ENCODE measurements at regions not wholly inside any gene's neighbourhood (a gene's known extent, or its start where the extent isn't known, plus 50 kb on each side); places are given as distances from the start of the nearest gene placed in this dataset.
"Not testable (repeated sequence)": the region's sequence is repeated elsewhere in the genome, so short reads cannot be mapped to it uniquely, and the experiment has no call there.

DNA sequence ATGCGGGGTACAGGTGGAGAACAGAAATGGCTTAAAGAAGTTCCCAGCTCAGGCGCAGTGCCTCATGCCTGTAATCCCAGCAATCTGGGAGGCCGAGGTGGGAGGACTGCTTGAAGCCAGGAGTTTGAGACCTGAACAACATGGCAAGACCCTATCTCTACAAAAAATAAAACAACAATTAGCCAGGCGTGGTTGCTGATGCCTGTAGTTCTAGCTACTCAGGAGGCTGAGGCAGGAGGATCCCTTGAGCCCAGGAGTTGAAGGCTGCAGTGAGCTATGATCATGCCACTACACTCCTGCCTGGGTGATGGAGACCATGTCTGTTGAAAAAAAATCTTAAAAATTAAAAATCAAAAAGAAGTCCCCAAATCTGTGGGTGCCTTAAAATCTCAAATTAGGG is 228.3 kb upstream of the WSB1 start:
- DNase-seq (ENCODE audit: low read depth), result no peak

DNA sequence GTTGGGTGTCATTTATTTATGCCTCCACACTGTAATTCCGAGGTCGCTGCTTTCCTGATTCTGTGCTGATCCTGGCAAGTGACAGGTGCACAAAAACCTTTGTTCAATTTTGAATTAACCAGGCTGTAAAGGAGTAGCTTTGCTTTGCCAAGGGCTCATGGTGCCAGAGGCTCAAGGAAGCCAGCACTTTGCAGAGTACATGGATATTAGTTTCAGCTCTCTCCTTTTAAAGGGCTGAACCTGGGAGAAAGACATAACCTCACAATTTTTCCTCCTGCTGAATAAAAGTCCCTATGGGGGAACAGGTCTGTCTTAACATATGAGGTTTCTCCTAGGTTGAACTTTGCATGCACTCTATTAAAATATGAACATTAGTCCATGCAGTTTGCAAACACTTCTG is 227.6 kb upstream of the WSB1 start:
- DNase-seq (ENCODE audit: low read depth), result no peak

DNA sequence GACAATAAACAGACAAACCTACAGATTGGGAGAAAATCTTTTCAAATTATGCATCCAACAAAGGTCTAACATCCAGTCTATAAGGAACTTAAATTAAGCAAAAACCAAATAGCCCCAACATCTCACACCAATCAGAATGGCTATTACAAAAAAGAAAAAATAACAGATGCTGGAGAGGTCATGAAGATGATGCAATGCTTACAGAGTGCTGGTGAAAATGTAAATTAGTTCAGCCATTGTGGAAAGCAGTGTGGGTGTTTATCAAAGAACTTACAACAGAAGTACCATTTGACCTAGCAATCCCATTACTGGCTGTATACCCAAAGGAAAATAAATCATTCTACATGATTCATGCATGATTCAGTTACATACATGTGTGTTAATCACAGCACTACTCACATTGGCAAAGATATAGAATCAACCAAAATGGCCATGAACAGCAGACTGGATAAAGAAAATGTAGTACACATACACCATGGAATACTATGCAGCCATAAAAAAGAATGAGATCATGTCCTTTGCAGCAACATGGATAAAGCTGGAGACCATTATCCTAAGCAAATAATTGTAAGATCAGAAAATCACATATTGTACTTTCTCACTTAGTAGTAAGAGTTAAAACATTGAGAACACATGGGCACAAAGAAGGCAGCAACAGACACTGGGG is 223.9 kb upstream of the WSB1 start:
- DNase-seq (ENCODE audit: low read depth), result no peak

DNA sequence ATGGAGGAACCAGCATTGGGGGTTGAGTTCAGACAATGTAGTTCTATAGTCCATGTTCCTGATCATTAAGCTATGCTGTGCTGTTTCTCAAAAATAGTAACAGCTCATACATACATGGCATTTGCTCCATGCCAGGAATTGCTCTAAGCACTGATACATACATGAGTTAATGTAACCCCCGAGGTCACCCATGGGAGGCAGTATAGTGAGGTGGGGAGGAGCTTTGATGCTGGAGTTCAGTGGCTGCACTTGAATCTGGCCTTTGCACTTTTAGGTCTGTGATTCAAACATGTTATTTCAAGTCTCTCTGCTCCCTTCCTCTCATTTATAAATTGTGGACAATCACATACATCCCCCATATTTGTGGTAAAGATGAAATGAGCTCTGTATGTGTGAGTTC is 223.1 kb upstream of the WSB1 start:
- no peak for DNase-seq (ENCODE audit: low read depth)

DNA sequence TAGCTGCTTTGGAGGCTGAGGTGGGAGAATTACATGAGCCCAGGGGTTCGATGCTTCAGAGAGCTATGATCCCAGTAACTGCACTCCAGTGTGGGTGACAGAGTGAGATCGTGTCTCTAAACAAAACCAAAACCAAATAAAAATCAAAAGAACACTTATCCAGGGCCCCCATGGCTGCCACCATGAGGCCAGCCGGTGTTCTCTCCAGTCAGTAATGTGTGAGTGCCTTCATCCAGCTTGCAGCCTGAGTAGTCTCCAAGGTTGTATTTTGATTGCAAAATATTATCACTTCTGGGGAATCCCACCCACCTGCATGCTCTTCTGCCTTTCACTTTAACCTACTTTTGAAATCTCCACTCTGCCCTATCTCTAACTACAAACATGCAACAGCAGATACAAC is 221.0 kb upstream of the WSB1 start:
- DNase-seq (ENCODE audit: low read depth), result no peak

DNA sequence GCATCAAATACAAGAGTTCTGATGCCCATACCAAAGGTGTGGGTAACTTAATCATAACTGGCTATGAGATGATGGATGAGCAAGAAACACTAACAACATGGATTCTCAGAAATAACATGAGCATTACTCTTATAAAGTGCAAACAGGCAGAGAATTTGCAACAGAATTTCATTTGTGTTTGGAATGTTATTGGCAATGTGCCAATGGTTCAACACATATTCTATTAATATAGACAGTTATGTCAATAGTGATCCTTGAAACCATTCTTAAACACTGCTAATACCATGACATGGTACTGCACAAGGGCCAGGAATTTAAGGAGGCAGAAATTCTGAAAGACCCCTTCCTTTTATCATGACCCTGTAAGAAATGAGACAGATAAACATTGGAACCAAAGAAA is 217.1 kb upstream of the WSB1 start:
- no peak for DNase-seq (ENCODE audit: low read depth)

DNA sequence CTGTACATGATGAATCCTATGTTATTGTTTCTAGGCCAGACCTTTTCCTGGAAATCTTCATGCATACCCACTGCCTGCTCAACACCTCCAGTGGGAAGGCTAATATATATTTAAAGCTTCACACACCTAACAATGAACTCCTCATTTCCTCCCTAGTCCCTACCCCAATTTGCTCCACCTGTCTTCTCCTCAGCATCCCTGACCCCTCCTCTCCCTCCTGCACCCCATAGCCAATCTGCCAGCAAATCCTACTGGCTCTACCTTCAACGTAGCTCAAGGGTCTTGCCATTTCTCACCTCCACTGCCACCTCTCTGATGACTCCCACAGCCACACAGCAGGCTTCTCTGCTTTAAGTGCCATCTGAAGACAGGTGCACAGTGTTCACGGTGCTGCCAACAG is 215.6 kb upstream of the WSB1 start:
- DNase-seq (ENCODE audit: low read depth), result no peak

DNA sequence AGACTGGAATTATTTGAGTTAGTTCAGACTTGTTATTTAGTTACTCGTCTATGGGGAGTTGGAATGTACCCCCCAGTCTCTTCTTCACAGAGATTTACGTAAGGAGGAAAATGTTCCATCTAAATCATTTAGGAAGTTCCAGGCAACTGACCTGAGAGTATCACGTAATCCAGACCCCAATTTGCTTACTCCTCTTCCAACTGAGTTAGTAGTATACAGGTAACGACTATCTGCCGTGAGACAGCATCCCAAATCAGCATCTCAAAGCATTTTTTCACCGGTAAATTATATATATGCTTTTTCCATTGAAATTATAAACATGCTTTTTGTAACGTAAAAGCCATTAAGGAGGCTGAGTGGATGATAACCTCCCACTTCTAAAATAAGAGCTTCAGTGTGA is 214.3 kb upstream of the WSB1 start:
- DNase-seq (ENCODE audit: low read depth), result no peak

DNA sequence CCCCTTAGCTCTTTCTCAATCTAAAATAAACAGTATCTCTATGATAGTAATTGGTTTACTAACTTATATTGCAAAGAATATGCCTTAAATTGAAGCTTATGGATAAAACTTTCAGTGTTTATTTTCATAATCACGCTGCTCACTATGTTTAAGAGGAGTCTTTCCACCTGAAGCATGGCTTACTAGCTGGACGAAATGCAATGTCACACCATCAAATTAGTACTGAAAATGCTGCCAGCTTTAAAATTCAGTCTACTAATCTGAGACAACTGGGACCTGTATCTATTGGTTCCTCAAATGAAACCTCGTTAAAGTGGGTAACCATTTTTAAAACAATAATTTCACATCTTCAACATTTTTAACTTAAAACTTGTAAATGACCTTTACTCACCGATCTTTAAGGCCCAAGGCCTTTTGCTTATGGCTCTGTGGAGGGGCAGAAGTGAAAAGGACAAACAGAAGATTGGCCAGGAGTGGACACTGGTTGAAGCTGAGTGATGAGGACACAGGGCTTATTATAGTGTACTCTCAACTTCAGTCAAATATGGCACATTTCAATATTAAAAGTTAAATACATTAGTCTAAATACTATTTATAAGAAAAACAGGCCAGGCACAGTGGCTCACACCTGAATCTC is 212.8 kb upstream of the WSB1 start:
- no peak for DNase-seq (ENCODE audit: low read depth)

DNA sequence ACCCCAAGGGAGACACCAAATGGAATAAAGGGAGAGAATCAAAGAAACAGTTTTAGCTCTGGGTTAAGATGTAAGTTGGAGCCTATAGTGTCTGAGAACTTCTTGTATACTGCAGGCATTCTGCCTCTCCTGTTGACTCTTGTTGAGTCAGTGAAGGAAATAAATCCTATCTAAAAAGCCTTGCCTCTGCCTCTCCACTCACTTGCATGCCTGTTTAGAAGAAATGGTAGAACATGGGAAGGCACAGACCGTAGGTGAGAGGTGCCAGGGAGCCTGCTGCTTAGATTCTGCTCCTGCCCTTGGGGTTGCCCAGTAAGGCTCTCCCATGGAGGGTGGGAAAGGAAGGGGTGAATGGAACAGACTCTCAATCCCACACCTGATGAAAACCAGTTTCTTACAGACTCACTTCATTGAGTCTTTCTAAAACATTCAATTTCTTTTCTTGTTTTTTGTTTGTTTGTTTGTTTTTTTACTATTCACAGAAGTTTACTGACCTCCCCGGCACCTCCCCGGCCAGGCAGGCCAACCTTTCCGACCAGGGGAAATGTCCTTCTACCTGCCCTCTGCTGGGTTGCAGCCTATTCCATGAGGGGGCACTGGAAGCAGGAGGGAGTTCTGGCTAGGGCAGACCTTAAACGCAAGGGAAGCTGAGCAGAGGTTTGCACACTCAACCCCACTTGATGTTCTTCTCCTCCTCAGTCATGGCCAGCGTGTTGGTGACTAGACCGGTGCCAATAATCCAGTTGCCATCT is 211.7 kb upstream of the WSB1 start:
- no peak for DNase-seq (ENCODE audit: low read depth)

DNA sequence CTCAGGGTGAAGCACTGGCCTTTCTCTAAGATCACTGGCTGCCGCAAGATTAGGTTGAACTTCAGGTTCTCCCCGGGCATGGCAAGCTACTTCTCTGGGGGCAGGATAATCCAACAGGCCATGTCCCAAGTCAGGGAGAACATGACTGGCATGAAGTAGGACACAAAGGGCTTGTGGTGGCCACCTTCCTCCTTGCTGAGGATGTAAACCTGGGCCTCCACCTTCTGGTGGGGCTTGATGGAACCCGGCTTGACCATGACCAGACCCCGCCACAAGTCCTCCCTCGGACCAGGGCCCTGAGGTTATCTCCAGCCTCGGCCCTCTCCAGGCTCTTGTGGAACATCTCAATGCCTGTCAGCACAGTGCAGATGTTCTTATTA is 211.1 kb upstream of the WSB1 start:
- DNase-seq (ENCODE audit: low read depth), result no peak

DNA sequence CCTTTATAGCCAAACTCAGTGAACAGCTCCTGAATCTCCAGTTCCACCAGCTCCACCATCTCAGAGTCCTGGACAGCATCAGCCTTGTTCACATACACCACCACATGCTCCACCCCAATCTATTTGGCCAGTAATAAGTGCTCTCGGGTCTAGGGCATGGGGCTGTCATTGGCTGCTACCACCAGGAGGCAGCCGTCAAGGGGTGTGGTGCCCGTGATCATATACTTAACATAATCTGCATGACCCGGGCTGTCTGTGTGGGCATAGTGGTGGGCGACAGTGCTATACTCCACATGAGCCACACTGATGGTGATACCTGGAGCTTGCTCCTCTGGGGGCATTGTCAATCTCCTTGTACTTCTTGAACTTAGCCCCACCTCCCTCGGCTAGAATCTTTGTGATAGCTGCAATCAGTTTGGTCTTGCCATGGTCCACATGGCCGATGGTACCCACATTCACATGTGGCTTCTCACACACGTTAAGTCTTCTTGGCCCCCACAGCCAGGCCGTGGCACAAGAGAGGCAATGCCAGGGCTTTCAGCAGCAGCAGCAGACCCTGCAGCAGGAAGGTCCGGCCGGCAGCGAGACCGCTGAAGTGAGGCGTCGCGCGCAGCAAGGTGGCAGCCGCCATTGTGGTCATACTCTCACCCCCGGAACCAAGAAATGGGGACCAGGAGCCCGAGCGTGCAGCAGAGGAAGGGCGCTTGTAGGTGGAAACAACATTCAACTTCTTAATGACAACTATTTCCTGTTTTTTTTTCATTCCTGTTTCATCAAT is 210.3 kb upstream of the WSB1 start:
- no peak for DNase-seq (ENCODE audit: low read depth)

DNA sequence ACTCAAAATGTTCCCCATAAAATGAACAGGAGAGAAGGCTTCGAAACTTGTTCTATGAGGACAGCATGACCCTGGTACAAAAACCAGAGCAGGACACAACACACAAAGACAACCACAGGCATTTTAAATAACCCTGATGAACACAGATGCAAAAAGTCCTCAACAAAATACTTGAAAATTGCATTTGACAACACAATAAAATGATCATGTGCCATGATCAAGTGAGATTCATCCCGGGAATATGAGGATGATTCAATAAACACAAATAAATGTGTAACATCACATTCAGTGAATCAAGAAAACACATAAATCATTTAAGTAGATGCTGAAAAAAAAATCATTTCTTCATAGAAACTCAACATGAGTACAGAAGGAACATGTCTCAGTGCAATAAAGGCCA is 208.4 kb upstream of the WSB1 start:
- no peak for DNase-seq (ENCODE audit: low read depth)

DNA sequence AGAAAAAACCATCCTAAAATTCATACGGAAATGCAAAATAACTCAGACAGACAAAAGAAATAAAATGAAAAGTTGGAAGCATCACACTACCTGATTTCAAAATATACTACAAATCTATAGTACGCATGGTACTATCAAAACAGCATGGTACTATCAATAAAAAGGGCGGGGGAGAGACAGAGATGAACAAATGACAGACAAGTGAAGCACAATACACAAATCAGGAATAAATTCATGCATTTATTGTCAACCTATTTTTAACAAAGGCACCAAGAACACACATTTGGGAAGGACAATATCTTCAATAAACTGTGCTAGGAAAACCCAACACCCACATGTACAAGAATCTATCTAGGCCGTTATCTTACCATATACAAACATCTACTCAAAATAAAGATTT is 207.4 kb upstream of the WSB1 start:
- no peak for DNase-seq (ENCODE audit: low read depth)

DNA sequence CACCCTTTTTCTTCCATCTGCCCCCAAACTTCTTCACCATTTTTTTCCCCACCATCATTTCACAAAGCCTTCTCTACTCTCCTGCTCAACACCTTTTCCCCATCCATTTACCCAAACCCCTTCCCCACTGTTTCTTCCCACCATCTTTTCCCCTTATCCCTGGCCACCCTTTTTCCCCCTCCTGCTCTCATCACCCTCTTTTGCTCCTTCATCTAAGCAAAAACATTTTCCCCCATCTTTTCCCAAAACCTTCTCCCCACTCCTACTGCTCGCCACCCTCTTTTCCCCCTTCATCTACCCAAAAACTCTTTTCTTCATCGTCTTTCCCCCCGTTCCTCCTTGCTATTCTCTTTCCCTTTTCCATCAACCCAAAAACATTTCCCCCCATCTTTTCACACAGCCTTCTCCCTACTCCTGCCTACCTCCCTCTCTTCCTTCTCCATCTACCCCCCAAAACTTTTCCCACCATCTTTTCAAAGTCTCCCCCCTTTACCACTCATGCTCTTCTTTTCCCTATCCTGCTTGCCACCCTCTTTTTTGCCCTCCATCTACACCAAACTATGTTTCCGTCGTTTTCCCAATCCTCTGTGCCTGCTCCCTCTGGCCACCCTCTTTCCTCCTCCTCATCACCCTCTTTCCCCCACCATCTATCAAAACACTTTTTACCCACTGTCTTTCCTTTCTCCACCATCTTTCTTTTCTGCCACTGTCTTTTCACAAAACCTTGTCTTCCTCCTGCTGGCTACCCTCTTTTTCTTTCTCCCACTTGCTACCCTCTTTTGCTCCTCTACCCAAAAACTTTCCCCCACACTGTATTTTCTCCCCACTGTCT is 205.8 kb upstream of the WSB1 start:
- no peak for DNase-seq (ENCODE audit: low read depth)

DNA sequence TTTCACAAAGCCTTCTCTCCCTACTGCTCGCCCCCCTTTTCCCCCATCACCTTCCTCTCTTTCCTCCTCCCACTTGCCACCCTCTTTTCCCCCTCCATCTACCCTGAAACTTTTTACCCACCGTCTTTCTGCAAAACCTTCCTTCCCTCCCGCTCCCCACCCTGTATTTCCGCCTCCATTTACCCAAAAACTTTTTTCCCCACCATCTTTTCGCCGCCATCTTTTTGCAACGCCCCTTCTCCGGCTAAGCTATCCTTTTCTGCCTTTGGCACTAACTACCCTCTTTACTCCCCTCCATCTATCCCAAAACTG is 205.2 kb upstream of the WSB1 start:
- DNase-seq (ENCODE audit: low read depth), result no peak

DNA sequence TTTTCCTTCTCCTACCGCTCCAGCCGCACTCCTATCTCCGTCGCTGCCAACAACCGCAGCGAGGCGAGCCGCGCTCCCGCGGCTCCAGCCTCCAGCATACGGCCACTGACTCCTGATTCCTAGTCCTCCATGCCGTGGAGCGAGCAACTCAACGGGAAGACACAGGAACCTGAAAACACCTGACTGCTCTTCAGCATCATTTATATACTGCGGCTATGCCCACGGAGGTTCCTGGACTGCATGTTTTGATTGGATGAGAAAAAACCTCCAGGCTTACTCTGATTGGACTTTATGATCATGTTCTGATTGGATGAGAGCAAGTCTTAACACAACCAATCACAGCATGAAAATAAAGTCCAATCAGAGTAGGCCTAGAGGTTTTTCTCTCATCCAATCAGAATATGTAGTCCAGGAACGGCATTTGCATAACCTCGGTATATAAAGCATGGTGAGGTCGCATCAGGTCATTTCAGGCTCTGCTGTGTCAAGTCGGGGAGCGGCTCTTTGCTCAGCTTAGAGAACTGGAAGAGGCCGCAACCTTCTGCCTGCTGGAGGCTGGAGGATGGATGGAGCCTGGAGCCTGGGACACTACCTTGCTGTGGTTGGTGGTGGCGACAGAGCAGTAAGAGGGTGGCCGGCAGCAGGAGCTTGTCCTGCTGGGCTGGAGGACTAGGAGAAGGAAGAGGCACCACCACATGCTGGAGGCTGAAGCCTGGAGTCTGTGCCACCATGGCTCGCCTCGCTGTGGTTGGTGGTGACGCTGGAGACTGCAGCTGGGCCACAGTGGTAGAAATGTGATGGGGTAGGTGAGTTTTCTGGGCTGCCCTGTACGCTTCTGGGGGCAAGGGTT is 204.6 kb upstream of the WSB1 start:
- not testable (repeated sequence) for DNase-seq (ENCODE audit: low read depth)

DNA sequence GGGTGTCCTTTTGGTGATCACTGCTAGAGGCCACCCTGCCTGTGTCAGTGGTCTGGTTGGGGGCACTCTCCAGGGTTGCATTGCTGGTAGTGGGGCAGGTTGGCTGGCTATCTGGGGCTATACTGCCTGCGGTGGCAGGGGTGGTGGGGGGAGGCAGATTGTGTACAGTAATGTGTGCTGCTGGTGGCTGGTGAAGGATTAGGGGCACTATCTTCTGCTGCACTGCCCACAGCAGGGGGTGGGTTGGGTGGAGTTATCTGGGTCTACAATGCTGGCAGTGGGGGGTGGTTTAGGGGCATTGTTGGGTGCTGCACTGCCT is 204.0 kb upstream of the WSB1 start:
- DNase-seq (ENCODE audit: low read depth), result no peak

DNA sequence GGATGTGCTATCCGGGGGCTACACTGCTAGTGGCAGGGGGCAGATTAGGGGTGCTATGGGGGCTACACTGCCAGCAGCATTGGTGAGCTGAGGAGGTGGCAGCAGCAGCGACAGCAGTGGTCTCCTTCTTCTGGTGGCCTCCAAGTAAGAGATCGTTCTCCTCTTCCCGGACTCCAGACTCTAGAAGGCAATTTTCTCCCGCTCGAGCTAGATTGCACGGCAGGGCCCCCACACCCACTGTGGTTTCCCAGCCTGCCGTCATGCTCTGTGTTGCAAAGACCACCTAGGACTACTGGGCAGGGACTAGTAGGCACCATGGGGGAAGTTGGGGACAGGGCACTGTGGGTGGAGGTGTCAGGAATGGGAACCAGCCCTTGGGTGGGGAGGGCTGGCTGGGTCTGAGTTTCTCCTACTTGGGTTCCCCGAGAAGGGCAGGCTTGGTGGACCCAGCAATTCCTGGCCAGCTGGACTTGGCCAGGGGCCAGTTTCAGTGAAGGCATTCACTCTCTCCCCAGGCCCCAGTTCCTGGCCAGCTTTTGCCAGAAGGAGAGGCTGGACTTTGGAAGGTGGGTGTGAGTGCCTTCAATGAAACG is 203.4 kb upstream of the WSB1 start:
- not testable (repeated sequence) for DNase-seq (ENCODE audit: low read depth)

DNA sequence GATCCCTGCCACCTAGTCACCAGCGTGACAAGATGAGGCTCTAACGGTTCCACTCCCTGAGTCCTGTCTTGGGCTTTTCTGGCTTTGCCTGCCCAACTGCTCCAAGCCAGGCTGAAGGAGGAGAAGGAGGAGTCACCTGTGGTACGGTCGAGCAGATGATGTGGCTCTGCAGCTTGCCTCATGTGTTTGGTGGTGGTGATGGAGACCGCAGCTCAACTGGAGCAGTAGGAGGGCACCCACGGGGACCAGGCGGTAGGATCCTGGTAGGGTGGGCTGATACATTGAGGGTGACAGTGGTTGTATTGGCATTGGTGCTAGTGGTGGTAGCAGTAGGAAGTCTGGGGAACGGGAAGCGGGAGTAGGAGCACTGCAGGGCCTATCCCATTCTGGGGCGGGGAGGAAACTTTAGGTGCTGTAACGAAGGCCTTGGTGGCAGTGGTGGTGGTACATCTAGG is 202.8 kb upstream of the WSB1 start:
- DNase-seq (ENCODE audit: low read depth), result no peak

DNA sequence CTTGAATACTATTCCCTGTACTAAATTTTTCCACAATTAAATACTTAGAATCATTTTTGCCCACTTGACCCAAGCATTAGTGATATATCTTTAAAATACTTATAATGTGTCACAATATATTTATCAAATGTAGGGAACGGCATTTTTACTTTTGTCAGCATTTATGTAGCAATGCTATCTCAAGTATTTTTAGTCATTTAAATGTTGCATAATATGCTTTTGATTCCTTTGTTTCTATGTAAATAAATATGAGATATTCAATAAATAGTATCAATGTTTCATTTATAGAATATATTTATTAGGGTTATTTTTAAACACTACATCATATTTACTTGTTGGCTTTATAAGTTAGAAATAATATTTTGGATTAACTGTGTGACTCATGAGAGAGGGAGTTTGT is 199.7 kb upstream of the WSB1 start:
- not testable (repeated sequence) for DNase-seq (ENCODE audit: low read depth)

All from EH (cell line).